Femur (tissue), 1 donor: ENCODE measurements at regions not wholly inside any gene's neighbourhood (a gene's known extent, or its start where the extent isn't known, plus 50 kb on each side); places are given as distances from the start of the nearest gene placed in this dataset.
"Not testable (repeated sequence)": the region's sequence is repeated elsewhere in the genome, so short reads cannot be mapped to it uniquely, and the experiment has no call there.

Experiments used
- DNase-seq: peaks from one replicate; pipeline ENCODE4 v3.0.0-alpha.2; 2017

DNA sequence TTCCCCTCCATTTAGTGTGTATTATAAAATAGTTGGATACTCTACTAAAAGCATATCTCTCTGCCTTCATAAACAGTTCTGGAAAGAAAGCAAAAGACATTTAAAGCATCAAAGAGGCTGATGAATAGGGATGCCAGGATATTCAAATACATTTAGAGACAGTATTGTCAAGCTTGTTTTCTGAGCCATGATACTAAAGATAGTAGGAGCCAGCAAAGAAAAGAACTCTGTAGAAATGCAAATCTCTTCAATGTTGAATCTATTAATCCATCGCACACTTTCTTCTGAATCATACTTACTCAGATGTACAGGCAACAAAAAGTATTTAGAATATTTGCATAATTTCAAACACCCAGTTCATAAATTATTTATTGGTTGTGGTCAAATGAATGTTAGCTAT, 207.1 kb upstream of the MEF2C start:
- DNase-seq: no peak

- DNase-seq: peak; percentile 62
These were observed 204.8 kb upstream of the MEF2C start for GRCh38 chr5:89087551-89088318.

- DNase-seq: no peak
These were observed 204.1 kb upstream of the MEF2C start for GRCh38 chr5:89087128-89087527.

DNA sequence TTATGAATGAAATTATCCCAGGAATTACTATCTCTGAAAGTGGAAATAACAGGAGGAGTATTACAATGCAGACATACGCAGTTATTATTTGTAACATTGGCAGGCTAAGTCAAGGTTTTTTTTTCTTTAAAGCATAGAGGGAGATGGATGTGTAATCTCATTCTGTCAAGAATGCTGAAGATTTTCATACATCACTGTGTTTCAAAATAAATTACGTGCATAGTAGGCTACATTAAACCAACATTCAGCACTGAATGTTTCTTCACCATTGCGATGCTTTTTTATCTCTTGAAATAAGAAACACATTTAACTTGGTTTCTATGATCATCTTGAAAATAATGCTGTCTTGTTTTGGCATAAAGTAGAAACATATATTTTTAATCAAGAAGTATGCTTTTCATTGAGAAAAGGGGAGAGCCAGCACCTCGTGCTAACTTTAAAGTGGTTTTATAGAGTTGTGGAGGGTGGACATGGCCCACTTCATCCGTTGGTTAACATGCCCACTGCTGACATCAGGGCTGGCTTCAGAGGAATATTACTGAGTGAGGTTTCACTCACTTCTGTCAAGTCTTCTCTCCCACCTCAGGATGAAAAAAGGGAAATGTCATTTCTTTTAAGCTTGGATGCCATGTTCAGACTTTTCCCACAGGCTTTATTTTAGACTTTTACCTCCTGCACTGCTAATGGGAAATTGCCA, 203.6 kb upstream of the MEF2C start:
- no peak for DNase-seq

DNA sequence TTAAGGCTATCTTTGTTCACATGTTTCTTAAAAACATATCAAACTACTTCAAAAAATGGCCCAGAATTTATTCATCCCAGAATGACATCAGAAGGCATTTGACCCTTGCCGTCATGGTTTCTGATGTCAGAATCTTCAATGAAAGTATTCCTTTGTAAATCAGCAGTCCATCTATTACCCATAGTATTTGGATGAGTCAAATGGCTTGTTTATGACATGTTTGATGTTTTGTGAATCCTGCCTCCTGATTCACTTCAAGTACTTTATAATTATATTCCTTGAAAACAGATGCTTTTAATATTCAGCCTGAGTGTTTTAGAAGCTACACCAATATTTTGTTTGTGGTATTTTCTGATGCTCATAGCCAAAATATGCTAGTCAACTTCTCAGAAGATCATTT, 200.8 kb upstream of the MEF2C start:
- DNase-seq: no peak

DNA sequence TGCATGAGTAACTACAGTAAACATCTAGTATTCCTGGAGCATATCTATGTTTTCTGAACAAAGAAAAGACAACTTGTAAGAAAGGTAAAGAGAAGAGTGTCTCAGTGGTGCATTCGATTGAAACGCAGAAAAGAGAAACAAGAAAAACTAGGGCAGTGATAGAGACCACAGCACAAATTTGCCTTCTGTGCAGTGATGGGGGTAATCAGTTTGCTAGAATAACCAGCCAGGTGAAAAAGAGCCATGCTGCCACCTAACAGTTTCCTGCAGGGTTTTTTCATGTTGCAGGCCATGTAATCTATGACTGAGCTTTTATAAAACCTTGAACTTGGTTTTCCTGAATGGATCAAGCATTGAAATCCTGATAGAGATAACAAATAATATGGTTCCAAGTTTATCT, 198.4 kb upstream of the MEF2C start:
- DNase-seq: no peak

- no peak for DNase-seq
These were observed 197.6 kb upstream of the MEF2C start for GRCh38 chr5:89080467-89081116.

- peak; percentile 18 for DNase-seq
These were observed 190.1 kb upstream of the MEF2C start for GRCh38 chr5:89072842-89073672.

DNA sequence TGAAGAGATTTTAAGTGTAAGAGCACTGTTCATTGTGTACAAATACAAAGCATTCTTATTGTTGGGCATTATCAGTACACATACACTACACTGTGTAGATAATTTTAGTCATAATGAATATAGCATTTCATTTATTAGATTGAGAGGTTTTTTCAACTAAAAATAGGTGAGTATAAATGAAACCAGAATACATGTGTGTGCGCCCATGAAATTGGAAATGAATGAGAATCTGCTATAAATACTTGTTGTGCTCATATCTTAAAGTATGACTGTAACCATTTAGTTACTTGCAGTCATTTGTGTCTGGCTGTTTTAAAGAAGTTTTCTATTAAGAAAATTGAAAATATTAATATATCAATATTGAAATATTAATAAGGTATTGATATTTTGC, 189.0 kb upstream of the MEF2C start:
- DNase-seq: no peak

GRCh38 chr5:89071101-89071940, 188.3 kb upstream of the MEF2C start:
- DNase-seq: no peak

GRCh38 chr5:89069591-89069990, 186.6 kb upstream of the MEF2C start:
- DNase-seq: no peak

GRCh38 chr5:89067362-89067761, 184.4 kb upstream of the MEF2C start:
- DNase-seq: no peak

- no peak for DNase-seq
These were observed 182.9 kb upstream of the MEF2C start for GRCh38 chr5:89065919-89066318.

DNA sequence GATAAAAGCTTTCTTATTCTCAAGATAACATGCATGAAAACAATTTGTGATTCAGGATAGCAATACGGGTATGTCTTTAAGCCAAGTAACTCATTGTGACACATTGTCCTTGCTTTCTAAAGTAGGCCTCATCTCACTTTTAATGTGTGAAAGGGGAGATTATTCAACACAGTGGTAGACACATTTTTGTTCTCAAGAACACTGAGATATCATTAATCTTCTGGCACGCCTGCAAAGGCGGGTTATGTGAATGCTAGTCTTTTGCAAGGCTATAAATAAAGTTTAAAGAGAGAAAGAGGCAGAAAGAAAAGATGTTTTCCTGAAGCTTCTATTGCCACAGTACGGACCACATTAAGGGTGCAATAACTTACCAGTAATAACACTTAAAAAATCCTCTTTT, 181.8 kb upstream of the MEF2C start:
- DNase-seq: no peak

DNA sequence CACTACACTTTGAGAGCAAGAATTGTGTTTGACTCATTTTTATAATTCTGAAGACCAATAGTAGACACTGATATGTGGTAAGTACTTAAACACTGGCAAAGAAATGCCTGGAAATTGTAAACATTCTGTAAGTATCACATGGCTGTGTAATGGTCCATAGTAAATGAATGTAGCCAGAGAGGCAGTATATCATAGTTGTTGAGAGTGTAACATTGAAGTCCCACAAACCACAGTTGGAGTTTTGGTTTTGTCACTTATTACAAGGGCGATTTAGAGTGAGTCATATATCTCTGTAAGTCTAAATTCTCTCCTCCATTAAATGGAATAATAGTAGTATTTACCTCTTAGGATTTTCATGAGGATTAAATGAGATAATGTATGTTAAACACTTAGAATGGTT, 181.1 kb upstream of the MEF2C start:
- DNase-seq: no peak

DNA sequence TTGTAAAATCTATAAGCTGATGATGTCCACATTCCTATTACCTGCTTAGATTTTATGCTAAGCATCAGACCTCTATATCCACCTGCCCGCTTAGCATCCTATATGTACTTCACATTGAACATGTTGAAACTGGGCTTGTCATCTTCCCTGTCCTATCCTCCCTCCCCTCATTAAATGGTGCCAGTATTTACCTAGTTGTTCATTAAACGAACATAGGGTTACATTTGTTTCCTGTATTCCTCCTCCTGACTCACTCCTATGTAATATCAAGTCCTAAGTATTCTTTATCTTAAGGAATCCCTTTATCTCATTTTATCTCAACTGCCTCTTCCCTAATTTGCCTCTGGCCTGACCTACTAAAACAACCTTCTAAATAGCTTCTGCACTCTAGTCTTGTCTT, 177.8 kb upstream of the MEF2C start:
- DNase-seq: no peak

- no peak for DNase-seq
These were observed 176.3 kb upstream of the MEF2C start for GRCh38 chr5:89059274-89059673.

- no peak for DNase-seq
These were observed 172.7 kb upstream of the MEF2C start for GRCh38 chr5:89055695-89056085.

- no peak for DNase-seq
These were observed 172.2 kb upstream of the MEF2C start for GRCh38 chr5:89055015-89055694.

DNA sequence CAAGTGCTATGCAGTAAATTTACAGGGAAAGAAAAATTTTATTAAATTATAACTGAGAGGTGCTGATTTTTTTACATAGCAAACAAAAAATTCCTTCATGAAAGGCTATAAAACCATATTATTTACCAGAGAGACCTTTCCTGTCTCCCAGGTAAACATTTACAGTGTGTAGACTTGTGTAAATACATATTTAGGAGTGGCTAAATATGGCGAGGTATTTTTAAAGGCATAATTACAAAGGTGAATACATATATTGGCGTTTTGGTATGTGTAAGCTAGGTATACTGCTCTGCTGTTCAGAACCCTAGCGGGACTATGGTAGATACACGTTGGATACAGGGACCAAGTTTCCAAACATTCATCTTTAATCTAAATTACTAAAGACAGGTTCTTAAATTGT, 170.6 kb upstream of the MEF2C start:
- no peak for DNase-seq

GRCh38 chr5:89050062-89050461, 167.1 kb upstream of the MEF2C start:
- DNase-seq: not testable (repeated sequence)

DNA sequence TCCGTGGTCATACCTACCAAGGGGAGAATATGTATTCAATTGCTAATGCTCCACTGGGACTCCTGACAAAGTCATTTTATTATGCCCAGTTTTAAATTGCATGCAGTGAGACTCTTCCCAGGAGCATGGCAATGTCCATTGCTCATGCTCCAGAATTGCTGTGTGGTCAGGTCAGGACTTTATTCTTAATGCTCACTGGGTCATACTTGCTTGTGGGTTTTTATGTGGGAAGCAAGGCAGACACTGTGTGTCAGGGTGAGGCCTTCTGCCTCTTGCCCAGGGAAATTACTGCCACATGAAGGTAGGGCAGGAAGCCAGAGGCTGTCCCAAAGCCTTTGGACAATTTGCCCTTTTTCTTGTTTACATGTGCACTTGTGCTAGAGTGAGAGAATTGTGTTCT, 164.6 kb upstream of the MEF2C start:
- peak; percentile 31 for DNase-seq
